GM19239 (cell line): ENCODE measurements at regions not wholly inside any gene's neighbourhood (a gene's known extent, or its start where the extent isn't known, plus 50 kb on each side); places are given as distances from the start of the nearest gene placed in this dataset.

Experiments
- DNase-seq: peaks from one replicate; pipeline ENCODE4 v3.0.0; 2011; ENCODE audit warnings: low spot score; ENCODE audit not compliant: insufficient read length
- FAIRE-seq: peaks from 2 replicates; lab custom pipeline; 2011; peaks lifted over from hg19 to GRCh38; lab: Jason Lieb, UNC

- no peak for FAIRE-seq
- DNase-seq = no peak
These were observed 93.8 kb downstream of the GLRX3 start for GRCh38 chr10:130230036-130230435.

- FAIRE-seq = no peak
- DNase-seq = no peak
These were observed 94.4 kb downstream of the GLRX3 start for GRCh38 chr10:130230611-130231010.

- DNase-seq = no peak
- FAIRE-seq = no peak
These were observed 95.1 kb downstream of the GLRX3 start for GRCh38 chr10:130231251-130231741.

- FAIRE-seq (no peak), DNase-seq (no peak)
These were observed 96.2 kb downstream of the GLRX3 start for GRCh38 chr10:130232166-130233034.

GRCh38 chr10:130233035-130233360 lies 96.8 kb downstream of the GLRX3 start:
- FAIRE-seq (no peak), DNase-seq (no peak)

GRCh38 chr10:130233426-130233825 lies 97.2 kb downstream of the GLRX3 start:
- DNase-seq (no peak), FAIRE-seq (no peak)

GRCh38 chr10:130234171-130234965 lies 98.2 kb downstream of the GLRX3 start:
- DNase-seq = no peak
- FAIRE-seq = no peak

- DNase-seq (no peak), FAIRE-seq (no peak)
These were observed 100.5 kb downstream of the GLRX3 start for GRCh38 chr10:130236711-130237110.

- FAIRE-seq = no peak
These were observed 104.2 kb downstream of the GLRX3 start for GRCh38 chr10:130240409-130240808.

GRCh38 chr10:130242513-130242912 lies 106.3 kb downstream of the GLRX3 start:
- DNase-seq = no peak
- FAIRE-seq = no peak

More at GRCh38 chr10:130240409-130240808, 104.2 kb downstream of the GLRX3 start:
- no peak for DNase-seq

GRCh38 chr10:130243015-130243414 lies 106.8 kb downstream of the GLRX3 start:
- no peak for FAIRE-seq
- DNase-seq = no peak

- DNase-seq (no peak), FAIRE-seq (no peak)
These were observed 108.1 kb downstream of the GLRX3 start for GRCh38 chr10:130244031-130244927.

GRCh38 chr10:130244928-130245495 lies 108.8 kb downstream of the GLRX3 start:
- FAIRE-seq = no peak
- no peak for DNase-seq

GRCh38 chr10:130246113-130246512 lies 109.9 kb downstream of the GLRX3 start:
- FAIRE-seq (no peak), DNase-seq (no peak)

GRCh38 chr10:130250127-130250526 lies 113.9 kb downstream of the GLRX3 start:
- DNase-seq (no peak), FAIRE-seq (no peak)

- no peak for FAIRE-seq
These were observed 115.6 kb downstream of the GLRX3 start for GRCh38 chr10:130251766-130252165.

GRCh38 chr10:130254243-130254642 lies 118.1 kb downstream of the GLRX3 start:
- FAIRE-seq (no peak), DNase-seq (no peak)

More at GRCh38 chr10:130251766-130252165, 115.6 kb downstream of the GLRX3 start:
- DNase-seq = no peak

- DNase-seq = peak; percentile 15
- FAIRE-seq = no peak
These were observed 118.5 kb downstream of the GLRX3 start for GRCh38 chr10:130254662-130255061.

GRCh38 chr10:130255777-130256176 lies 119.6 kb downstream of the GLRX3 start:
- FAIRE-seq (no peak), DNase-seq (no peak)

GRCh38 chr10:130257897-130258296 lies 121.7 kb downstream of the GLRX3 start:
- FAIRE-seq = no peak
- no peak for DNase-seq
